ENCODE measurements at regions not wholly inside any gene's neighbourhood (a gene's known extent, or its start where the extent isn't known, plus 50 kb on each side); places are given as distances from the start of the nearest gene placed in this dataset.

DNA sequence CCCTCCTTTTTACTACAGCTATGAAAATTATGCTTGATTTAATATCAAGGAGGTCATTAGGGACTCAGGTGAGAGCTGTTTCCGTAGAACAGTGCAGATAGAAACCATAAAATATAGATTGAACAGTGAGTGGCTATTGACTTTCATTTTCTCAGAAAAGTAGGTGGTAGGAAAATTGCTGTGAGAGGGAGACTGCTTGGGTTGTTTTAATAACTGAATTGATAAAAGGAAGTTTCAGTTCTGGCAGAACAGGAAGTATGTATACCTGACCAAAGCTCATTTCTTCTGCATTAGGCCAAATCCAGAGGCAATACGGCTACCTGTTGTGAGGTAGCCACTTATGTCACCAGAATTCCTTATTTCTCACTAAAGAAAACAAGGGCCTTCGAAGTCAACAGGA is 761.7 kb upstream of the ARRDC3 start:
- TF ChIP-seq, protein P1, sequence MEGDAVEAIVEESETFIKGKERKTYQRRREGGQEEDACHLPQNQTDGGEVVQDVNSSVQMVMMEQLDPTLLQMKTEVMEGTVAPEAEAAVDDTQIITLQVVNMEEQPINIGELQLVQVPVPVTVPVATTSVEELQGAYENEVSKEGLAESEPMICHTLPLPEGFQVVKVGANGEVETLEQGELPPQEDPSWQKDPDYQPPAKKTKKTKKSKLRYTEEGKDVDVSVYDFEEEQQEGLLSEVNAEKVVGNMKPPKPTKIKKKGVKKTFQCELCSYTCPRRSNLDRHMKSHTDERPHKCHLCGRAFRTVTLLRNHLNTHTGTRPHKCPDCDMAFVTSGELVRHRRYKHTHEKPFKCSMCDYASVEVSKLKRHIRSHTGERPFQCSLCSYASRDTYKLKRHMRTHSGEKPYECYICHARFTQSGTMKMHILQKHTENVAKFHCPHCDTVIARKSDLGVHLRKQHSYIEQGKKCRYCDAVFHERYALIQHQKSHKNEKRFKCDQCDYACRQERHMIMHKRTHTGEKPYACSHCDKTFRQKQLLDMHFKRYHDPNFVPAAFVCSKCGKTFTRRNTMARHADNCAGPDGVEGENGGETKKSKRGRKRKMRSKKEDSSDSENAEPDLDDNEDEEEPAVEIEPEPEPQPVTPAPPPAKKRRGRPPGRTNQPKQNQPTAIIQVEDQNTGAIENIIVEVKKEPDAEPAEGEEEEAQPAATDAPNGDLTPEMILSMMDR (conservative IDR thresholded peaks at IDR 0.05 in 1 of 2, IDR thresholded peaks at IDR 0.05 in 1 of 2; ENCODE audit: low read depth in 1 of 2, low read length in 2 of 2) = no peak
- TF ChIP-seq EZH2 (IDR thresholded peaks at IDR 0.05; ENCODE audit: low read length, missing control alignments) = no peak

All from fibroblast of lung (primary cell).